NCI-H1105 (cell line): ENCODE measurements at regions not wholly inside any gene's neighbourhood (a gene's known extent, or its start where the extent isn't known, plus 50 kb on each side); places are given as distances from the start of the nearest gene placed in this dataset.

Experiments
- DNase-seq: peaks from one replicate; lab custom pipeline; 2025; lab: John Stamatoyannopoulos, UW

DNA sequence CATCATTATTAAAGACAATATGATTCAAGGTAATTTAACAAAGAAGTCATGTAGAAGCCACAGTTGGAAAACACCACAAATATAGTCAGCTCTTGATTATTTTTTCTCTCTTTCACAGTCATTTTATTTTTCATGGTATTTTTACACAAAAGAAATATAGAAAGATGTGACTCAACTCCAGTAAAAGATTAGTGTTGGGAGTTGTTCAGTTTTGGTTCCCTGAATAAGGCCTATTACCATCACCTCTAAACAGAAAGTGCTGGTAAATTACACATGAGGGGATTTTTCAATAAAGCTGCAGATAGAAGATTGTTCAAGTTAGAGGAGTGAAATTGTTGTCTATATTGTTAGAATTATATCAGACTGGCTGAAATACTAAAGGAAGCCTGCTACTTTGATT is 107.0 kb downstream of the DDIT4L start:
- DNase-seq: no peak

DNA sequence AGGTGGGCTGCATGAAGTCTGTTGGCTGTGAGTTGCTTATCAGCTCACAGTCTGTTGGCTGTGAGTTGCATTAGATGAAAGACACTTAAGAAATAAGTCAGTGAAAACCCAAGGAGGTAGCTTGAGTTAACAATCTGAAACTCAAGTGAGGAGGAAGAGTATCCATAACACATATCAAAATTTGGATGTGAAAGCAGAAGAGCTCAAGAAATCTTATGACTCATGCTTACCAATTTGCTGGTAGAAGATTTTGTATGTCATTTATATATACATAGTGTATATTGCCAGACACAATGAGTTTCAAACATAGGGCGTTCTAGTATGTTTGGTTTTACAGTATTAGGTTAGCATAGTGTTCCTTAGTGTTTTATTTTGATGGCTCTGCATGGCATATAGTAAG is 107.4 kb downstream of the DDIT4L start:
- no peak for DNase-seq

DNA sequence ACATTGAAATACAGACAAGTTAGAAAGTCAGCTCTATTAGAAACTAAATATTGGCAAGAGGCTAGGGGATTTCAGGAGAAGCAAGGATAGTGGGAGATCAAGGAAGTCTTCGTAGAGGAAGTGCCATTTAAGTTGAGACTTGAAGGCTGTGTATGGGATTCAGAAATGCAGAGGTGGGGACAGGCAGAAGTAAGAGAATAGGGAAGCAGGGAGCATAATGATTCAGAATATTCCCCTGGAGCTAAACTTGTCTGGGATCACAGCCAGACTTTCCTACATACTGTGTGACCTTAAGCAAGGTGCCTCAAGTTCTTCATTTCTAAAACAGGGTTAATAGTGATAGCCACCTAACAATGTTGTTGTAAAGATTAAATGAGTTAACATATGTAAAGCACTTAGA is 108.8 kb downstream of the DDIT4L start:
- DNase-seq: no peak

GRCh38 chr4:100079264-100079663 is 111.0 kb downstream of the DDIT4L start:
- no peak for DNase-seq

DNA sequence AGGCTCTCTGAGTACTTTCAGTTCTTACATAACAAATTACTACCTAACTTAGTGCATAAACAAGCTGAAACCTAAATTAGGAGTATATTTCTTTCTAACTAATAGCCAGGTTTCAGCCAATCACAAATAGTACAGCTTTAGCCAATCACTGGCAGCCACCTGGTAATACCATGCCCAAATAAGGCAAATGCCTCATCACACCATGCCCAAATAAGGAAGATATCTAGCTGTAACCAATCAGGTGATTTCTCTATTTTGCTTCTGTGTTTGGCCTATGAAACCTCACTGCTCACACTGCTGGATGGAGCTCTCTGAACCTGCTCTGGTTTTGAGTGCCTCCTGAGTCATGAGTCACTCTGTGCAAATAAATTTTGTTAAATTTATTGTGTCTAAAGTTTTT is 113.5 kb downstream of the DDIT4L start:
- DNase-seq: no peak

DNA sequence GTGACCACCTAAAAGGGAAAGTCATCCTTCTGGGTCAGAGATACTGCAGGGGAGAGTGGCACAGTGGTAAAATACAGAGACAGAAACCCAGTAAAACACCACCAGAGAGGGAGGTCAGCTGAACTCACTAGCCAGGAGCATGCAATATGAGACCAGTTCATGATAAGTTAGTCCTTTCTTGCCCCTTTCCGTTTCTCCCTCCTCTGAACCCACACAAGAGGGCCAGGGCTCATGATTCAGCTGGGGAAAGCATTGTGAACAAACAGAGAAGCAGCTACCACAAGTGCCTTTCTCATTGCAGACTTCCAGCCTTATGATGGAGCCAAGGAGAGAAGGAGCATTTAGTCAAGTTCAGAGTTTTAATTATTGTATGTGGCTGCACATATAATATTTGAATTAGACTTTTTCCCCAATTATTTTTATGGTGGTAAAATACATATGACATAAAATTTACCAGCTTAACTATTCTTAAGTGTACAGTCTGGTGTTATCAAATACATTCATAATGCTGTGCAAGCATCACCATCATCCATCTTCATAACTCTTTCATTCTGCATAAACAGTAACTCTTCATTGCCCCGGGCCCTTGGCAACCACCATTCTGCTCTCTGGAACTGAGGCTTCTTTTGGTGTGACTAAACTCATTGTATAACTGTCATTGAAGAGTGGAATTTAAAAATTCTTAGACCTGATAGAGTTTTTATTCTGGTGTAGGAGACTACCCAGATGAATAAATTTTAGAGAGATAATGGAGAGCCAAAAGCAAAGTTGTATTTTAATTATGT is 114.6 kb downstream of the DDIT4L start:
- no peak for DNase-seq

- no peak for DNase-seq
These were observed 115.2 kb downstream of the DDIT4L start for GRCh38 chr4:100075056-100075455.

- no peak for DNase-seq
These were observed 118.8 kb downstream of the DDIT4L start for GRCh38 chr4:100071506-100071905.

DNA sequence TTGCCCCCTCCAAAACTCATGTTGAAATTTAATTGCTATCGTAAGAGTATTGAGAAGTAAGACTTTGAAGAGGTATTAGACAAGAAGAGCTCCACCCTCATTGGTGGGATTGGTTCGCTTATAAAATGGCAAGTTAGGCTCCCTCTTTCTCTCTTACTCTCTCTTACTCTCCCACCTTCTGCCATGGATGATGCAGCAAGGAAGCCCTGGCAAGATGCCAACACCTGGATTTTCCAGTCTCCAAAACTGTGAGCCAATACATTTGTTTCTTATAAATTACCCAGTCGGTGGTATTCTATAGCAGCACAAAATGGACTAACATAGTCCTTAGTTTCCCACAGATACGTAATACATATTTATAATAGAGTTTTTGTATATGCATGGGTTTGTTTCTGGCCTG is 119.4 kb downstream of the DDIT4L start:
- no peak for DNase-seq

- DNase-seq: no peak
These were observed 119.1 kb upstream of the H2AZ1 start for GRCh38 chr4:100069207-100069606.

DNA sequence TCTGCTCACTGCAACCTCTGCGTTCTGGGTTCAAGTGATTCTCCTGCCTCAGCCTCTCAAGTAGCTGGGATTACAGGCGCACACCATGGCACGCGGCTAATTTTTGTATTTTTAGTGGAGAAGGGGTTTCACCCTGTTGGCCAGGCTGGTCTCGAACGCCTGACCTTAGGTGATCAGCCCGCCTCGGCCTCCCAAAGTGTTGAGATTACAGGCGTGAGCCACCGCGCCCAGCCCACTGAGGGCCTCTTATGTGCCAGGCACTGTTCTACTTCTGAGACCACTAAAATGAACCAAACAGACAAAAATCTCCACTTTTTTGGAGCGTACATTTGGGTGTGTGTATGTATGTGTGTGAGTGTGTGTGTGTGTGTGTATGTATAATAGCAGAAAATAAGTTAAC is 117.2 kb upstream of the H2AZ1 start:
- no peak for DNase-seq

DNA sequence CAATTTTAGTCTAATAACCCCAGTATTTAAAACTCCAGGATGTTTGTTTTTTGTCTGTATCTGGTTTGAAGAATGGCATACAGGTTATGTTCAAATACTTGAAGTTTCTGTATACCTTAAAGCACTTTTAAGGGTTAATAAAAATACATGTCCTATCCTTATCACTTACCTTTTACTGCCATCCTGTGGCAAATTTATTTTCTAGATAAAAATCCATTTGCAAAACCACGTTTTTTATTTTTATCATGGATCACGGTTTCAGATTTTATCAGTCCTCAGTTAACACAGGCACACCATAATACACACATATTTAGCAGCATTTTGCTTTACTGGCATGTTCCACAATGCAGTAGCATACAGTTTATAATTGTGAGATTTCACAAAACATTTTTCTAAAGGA is 113.3 kb upstream of the H2AZ1 start:
- no peak for DNase-seq

DNA sequence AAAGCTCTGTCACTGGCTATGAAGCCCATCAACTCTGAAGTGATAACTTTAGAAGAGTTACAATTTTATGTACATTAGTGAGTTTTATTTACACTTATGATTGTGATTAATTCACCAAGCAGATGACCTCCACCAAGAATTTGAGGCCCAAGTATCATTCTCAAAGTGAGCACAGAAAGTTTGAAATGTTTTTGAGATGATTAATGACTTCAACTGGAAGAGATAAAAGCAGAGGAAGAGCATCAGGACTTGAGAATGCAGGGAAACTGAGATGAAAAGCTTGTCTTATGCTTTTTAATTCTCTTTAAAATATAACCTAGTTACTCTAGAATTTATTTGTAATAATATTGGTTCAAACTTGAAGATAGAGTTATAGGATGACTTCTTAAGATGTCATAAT is 112.8 kb upstream of the H2AZ1 start:
- DNase-seq: no peak

DNA sequence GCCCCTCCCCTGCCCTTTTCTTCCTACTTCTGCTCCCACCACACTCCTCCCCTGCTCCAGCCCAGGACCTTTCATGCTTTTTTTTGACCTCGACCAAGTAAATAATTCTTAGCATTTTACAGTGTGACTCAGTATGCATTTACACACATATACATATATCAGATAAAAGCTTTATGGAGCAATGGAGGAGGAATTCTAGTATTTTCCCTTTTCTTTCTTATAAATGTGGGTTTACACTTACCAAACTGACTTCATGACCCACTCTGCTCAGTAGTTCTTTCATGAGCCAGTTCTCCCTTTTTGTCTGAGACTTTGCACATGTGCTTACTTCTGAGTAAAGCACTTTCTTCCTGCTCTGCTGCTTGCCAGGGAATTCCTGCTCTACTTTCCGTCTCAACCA is 111.8 kb upstream of the H2AZ1 start:
- DNase-seq: no peak

DNA sequence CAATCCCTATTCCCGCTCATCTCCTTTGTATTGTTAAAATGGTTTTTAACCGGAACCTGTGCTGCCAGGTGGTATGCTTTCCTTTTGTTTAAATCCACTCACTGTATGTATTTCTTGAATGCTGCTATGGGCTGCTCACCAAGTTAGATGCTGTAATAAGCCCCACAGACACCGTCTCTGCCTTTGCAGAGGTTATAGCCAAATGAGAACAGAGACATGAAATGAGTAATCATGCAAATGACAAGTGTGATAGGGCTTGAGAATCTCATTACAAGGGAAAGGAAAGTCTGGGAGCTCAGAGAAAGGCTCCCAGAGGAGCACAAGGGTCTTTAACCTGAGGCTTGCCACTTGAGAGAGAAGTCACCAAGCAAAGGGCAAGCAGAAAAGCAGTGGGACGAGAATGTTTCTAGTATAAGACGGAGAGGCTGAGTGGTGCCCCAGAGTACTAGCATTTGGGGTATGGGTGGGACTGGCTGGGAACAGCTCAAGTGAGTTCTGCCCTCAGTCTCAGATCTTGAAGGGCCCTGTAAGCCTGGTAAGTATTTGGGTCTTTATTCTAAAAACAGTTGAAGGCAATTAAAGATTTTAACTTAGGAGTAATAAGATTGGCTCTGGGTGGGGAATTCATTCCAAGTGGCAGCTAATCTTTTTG is 110.8 kb upstream of the H2AZ1 start:
- no peak for DNase-seq

GRCh38 chr4:100059467-100059866 is 109.4 kb upstream of the H2AZ1 start:
- no peak for DNase-seq

DNA sequence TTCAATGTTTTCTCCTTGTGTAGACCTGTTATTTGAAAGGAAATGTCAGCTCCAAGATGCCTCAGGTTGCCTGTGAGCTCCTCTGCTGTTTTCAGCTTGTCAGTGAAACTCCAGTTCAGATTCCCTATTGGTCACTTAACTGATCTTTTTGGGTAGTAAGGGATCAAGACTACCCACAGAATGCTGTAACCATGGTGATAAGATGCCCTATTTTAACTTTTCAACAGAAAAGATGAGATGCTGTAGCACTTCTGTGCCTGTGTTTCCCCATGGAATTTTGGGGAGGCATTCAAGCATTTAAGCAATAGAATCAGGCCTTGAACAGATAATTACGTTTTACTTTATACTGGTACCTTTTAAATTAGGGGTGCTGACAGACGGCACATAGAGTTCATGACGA is 106.6 kb upstream of the H2AZ1 start:
- DNase-seq: no peak

DNA sequence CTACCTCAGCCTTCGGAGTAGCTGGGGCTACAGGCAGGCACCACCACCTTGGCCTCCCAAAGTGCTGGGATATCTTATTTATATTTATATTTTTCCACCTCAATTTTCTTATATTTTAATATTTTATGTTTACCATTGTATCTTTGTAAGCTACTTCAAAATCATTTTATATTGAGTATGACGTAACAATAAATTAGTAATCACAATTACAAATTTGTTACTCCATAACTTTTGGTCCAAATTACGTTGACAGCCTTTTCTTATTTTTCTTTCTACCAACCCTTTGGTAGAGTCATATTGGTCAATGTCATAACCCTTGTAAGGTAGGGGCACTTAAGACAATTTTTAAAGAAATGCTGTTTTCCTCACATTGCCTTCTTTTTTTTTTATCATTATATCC is 104.0 kb upstream of the H2AZ1 start:
- DNase-seq: no peak

GRCh38 chr4:100049872-100050271 is 99.8 kb upstream of the H2AZ1 start:
- no peak for DNase-seq

DNA sequence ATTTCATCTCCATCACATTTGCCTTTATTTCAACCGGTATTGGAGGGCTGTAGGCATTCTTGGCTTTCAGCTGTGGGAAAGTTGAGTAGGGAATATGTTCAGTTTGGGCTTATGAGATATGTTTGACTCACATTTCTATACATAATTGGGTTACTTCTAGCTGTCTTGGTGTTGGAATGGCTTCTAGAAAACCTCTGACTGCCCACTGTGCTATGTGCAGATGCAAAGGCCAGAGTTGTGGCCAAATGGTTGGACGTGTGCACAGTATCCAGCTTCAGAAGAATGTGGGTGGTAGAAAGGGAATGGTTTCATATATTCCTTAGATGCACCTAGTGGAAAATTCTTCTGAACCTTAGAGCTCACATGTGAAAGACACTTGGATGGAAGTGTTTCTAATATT is 92.6 kb upstream of the H2AZ1 start:
- DNase-seq: no peak

GRCh38 chr4:100042235-100042634 is 92.2 kb upstream of the H2AZ1 start:
- no peak for DNase-seq

- no peak for DNase-seq
These were observed 91.6 kb upstream of the H2AZ1 start for GRCh38 chr4:100041646-100042045.

DNA sequence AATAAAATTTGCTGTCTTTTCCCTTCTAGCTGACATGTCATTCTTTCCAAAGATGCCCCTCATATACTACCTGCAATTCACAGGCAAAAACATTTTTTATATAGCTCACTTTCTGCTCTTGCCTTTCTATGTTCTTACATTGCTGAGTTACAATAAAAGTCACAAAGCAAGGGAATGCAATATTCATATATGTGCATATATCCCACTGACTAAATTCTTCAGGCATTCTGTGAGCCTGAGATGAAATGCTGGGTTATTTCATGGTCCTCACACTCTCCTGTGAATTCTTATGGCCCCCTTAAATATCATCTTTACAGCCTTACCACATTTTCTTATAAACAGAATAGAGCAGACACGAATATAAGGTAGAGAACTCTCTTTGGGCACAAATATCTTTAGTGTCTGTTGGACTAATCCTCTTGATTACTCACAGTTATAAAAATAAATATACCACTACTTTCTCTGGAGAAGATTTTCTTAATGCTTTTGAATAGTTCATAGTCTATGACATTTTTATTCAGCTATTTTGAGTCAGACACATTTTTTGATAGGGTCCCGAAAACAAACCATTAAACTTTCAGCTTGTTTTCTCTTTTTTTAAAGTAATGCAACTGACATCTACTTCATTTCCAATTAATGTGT is 84.1 kb upstream of the H2AZ1 start:
- no peak for DNase-seq
